Islet precursor cell (in vitro differentiated cells): ENCODE measurements at regions not wholly inside any gene's neighbourhood (a gene's known extent, or its start where the extent isn't known, plus 50 kb on each side); places are given as distances from the start of the nearest gene placed in this dataset.

Source experiments
- DNase-seq: peaks from one replicate; pipeline ENCODE4 v3.0.0-alpha.2; 2018

GRCh38 chr5:87851603-87852002, 417.0 kb downstream of the TMEM161B start:
- no peak for DNase-seq

DNA sequence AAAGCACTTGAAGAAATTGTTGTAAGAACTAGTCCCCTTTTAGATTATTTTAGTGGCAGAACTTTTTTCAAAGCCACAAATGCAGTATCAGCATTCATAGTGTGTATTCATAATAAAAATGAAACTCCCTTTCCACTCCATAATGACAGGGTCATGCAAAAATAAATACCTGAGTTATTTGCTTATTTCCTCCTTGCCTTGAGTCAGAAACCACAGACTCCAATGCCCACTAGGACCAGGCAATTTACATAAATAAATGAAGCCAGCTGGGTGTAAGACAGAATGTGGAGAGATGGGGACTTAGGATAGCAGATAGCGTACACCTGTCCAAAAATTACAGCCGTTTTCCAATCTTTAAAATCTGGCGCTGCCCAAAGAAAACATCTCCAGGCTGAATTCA, 417.8 kb downstream of the TMEM161B start:
- no peak for DNase-seq

GRCh38 chr5:87845734-87846133, 422.9 kb downstream of the TMEM161B start:
- no peak for DNase-seq

DNA sequence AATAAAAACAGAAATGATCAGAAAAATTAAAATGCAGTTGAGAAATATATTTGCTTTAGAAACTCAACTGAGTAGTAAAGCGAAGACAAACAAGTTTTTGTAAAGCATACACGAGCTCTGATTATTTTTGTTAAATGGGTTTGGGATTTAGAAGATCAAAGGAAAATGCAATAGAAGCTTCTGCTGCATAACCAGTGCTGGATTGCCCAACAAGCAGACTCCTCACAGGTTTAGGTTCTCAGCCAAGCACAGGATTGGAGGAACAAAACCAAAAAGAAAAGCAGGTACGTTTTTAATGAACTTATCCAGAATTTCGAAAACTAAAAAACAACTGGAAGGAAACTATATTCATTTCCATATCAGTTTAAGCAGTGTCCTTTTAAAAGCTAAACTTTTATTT, 423.8 kb downstream of the TMEM161B start:
- DNase-seq, result no peak

- no peak for DNase-seq
Measured at GRCh38 chr5:87844449-87844848, 424.2 kb downstream of the TMEM161B start.

DNA sequence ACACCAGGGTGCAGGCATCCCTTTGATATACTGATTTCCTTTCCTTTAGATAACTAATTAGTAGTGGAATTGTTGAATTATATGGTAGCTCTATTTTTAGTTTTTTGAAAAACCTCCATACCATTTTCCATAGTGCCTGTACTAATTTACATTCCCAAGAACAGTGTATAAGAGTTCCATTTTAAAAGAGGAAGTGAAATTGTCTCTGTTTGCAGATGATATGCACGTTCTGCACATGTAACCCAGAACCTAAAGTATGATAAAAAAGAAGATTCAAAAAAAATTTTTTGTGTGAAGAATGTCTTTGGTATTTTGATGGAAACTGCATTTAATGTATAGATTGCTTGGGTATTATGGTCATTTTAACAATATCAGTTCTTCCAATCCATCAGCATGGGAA, 424.0 kb upstream of the CCNH start:
- DNase-seq, result no peak

DNA sequence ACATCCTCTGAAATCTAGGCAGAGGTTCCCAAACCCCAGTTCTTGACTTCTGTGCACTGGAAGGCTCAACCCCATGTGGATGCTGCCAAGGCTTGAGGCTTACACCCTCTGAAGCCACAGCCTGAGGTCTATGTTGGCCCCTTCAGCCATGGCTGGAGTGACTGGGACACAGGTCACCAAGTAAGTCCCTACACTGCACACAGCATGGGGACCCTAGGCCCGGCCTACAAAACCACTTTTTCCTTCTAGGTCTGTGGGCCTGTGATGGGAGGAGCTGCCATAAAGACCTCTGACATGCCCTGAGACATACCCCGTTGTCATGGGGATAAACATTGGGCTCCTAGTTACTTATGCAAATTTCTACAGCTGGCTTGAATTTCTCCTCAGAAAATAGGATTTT, 418.8 kb upstream of the CCNH start:
- DNase-seq, result no peak

GRCh38 chr5:87829217-87829551, 416.5 kb upstream of the CCNH start:
- no peak for DNase-seq

GRCh38 chr5:87828545-87829216, 416.0 kb upstream of the CCNH start:
- no peak for DNase-seq

GRCh38 chr5:87827539-87827938, 414.8 kb upstream of the CCNH start:
- DNase-seq, result no peak

DNA sequence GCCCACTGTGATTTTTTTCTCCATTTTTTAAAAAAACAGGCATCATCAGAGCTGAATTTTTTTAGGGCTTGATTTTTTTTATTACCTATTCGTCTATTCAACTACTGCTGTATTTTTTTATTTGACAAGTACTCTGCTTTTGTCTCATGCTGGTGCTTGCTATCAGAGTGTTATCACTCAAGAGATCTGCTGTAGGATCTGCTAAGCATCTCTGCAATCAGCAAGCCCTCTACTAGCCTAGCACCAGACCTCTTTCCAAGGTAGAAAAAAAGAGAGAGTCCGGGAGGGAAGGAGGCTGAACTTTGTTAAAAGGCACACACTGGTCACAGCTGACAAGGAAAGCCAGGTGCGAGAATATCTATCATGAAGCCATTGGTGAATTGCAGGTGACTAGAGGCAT, 413.8 kb upstream of the CCNH start:
- DNase-seq, result no peak

DNA sequence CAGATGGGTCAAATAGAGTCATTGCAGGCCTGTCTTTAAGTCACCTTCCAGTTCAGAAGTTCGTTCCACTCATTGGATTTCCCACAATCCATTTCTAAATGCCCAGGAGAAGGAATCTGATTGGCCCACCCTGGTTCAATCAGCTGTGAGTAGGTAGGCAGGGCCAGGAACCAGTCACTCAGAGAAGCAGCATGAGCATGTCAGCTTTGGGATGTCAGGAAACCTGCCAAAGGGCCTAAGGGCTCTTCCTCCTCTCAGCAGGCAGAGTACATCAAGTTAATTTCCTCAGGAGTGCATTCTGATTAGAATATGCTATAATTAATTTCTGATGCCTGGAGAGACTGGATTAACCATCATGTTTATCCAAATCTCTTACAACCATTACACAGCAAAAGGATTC, 412.9 kb upstream of the CCNH start:
- no peak for DNase-seq

GRCh38 chr5:87807783-87808182, 395.1 kb upstream of the CCNH start:
- DNase-seq, result no peak

- DNase-seq, result no peak
Measured at GRCh38 chr5:87803352-87803751, 390.6 kb upstream of the CCNH start.

- DNase-seq, result no peak
Measured at GRCh38 chr5:87791869-87792268, 379.1 kb upstream of the CCNH start.

- DNase-seq, result no peak
Measured at GRCh38 chr5:87788416-87788815, 375.7 kb upstream of the CCNH start.

- DNase-seq, result no peak
Measured at GRCh38 chr5:87787625-87788256, 375.0 kb upstream of the CCNH start.

DNA sequence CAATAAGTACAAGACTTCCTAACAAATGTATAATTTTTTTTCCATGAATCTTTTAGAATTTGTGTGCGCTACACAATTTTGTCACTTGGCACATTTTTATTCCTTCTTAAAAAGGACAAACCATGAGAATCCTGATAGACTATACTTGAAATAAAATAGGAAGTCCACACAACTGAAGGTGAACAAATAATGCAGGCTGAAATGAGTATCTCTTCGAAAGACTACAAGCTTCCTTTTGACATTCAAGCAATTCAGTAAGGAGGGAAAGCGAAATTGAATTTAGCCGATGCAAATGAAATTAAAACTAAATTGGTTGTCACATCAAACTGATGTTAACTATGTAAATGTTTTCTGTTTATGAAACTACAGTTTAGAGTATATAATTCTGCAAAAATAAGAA, 374.4 kb upstream of the CCNH start:
- no peak for DNase-seq

DNA sequence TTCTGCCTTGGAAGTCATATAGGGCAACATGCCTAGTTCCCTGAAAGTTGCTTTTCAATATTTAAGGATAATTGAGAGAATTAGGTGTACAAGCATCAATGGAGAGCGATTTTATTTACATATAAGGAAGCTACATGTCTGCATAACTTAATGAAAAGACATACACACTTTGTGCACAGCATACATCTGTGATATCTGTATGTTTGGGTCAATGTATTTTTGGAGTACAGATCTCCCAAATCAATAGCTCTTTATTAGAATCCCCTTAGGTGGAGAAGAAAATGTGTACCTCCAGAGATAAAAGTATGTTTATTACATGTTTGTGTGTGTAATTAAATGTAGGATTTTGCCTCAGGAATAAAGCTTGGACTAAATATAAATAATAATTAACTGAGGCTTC, 373.7 kb upstream of the CCNH start:
- no peak for DNase-seq

GRCh38 chr5:87785554-87786335, 373.0 kb upstream of the CCNH start:
- no peak for DNase-seq

DNA sequence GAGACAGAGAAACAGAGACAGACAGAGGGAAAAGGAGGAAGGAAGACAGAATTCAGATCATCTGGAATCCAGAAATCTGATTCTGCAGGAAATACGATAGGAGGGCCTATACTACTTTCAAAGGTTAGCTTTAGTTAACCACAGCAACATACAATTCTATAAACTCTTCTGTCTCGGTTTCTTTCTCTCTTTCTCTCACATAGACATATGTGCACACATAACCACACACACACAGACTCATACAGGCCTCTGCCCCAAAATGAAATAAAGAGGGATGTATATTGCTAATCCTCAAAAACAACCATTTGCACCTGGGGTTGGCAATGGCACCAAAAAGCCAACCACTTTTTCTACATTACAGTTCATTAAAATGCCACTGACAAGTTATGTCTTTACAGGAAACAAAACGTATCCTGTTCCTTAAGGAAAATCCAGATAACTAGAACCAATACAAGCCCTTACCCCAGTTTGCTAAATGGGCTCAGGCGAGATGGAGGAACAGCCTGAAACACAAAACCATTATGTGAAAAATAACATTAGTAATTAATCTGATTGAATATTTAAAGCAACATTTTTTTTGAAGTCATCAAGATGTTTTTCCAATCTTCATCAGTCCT, 372.3 kb upstream of the CCNH start:
- no peak for DNase-seq

- no peak for DNase-seq
Measured at GRCh38 chr5:87784311-87784710, 371.6 kb upstream of the CCNH start.

DNA sequence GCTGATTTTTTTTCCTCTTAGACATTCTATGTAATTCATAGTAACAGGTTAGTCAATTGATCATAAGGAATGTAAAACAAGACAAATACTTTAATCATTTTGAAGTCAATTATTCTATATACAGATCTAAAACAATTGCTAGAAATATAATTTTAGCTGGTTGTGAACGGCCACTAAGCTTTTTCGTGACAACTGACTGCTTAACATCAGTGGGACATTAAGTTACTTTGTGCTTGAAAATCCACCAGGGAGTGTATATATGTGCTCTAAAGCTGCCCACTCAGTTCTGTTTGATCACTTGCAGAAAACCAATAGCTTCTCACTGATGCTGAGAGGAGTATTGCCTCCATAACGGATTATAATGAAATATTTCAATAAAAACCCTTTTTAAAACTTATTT, 370.2 kb upstream of the CCNH start:
- no peak for DNase-seq

DNA sequence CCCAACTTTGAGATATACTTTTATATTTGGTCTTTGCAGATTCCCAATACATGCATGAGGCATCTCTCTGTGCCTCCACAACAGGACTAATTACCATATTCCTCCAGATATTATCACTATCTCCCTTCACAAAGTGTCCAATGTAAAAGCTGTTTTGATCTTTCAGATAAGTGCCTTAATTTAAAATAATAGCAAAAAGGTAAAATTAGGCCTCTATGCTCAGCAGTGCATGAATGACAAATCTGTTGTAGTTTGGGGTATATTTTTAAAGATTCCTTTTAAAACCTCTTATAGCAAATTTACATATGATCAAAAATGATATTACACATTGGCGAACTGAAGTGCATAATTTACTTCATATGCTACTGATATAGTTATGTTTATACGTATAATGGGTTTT, 369.2 kb upstream of the CCNH start:
- DNase-seq, result no peak
